A673 (cell line): ENCODE measurements at regions not wholly inside any gene's neighbourhood (a gene's known extent, or its start where the extent isn't known, plus 50 kb on each side); places are given as distances from the start of the nearest gene placed in this dataset.
"Not testable (repeated sequence)": the region's sequence is repeated elsewhere in the genome, so short reads cannot be mapped to it uniquely, and the experiment has no call there.

Source experiments
- BruUV-seq: library from RNA; stranded (reverse); fragments of 400-500 nt; replicated peaks from 2 replicates; lab custom pipeline; 2021; lab: Mats Ljungman, UMichigan
- CTCF ChIA-PET: fragments of 300-600 bp; sonication (Branson Sonifier 250); formaldehyde crosslinking; loops from one replicate; lab custom pipeline; 2022; ENCODE audit warnings: antibody characterized with exemption; lab: Charles Lee
- POLR2A ChIA-PET: fragments of 300-600 bp; sonication (Branson Sonifier 250); formaldehyde crosslinking; loops from one replicate; lab custom pipeline; 2022; ENCODE audit warnings: antibody characterized with exemption; ENCODE audit not compliant: low non-redundant PET; lab: Charles Lee
- DNase-seq: peaks from one replicate; pipeline ENCODE4 v3.0.0-alpha.2; 2015; ENCODE audit warnings: low spot score
- H3K27ac ChIP-seq: fragments of 200-600 bp; sonication (generic); 2 replicates; pipeline ENCODE4 v1.5.1; 2016; ENCODE audit warnings: mixed run types, low read depth, mild to moderate bottlenecking, mixed read lengths, antibody characterized with exemption, low read length; ENCODE audit not compliant: poor library complexity, severe bottlenecking
- H3K27me3 ChIP-seq: fragments of 200-600 bp; sonication (generic); replicated peaks from 2 replicates; pipeline ENCODE4 v1.6.1; 2017; ENCODE audit warnings: mixed run types, low read depth, mild to moderate bottlenecking, mixed read lengths, antibody characterized with exemption, low read length; ENCODE audit not compliant: insufficient read depth, poor library complexity
- H3K36me3 ChIP-seq: fragments of 200-600 bp; sonication (generic); 2 replicates; pipeline ENCODE4 v1.6.1; 2016; ENCODE audit warnings: mixed run types, mild to moderate bottlenecking, mixed read lengths, antibody characterized with exemption, low read length; ENCODE audit not compliant: insufficient read depth, poor library complexity, severe bottlenecking
- H3K4me1 ChIP-seq: fragments of 200-600 bp; sonication (generic); 2 replicates; pipeline ENCODE4 v1.6.1; 2017; ENCODE audit warnings: mixed run types, mild to moderate bottlenecking, mixed read lengths, antibody characterized with exemption, low read length; ENCODE audit not compliant: insufficient read depth, poor library complexity, severe bottlenecking
- H3K4me3 ChIP-seq: fragments of 200-600 bp; sonication (generic); 2 replicates; pipeline ENCODE4 v1.5.1; 2016; ENCODE audit warnings: low read depth, mixed run types, mild to moderate bottlenecking, mixed read lengths, low read length; ENCODE audit not compliant: poor library complexity, severe bottlenecking
- H3K9me3 ChIP-seq: fragments of 200-600 bp; sonication (generic); 2 replicates; pipeline ENCODE4 v1.6.1; 2016; ENCODE audit warnings: mixed run types, low read depth, mild to moderate bottlenecking, mixed read lengths, antibody characterized with exemption, low read length; ENCODE audit not compliant: poor library complexity, severe bottlenecking
- EZH2 ChIP-seq: fragments of 200-600 bp; sonication (generic); IDR thresholded peaks from 2 replicates; pipeline ENCODE4 v1.6.1; 2017; ENCODE audit warnings: borderline replicate concordance, low read depth, mild to moderate bottlenecking, mixed read lengths, antibody characterized with exemption, low read length; ENCODE audit not compliant: poor library complexity, severe bottlenecking
- intact Hi-C: fragments of 100-400 bp; cut with micrococcal nuclease; formaldehyde crosslinking; loops from one replicate; pipeline ENCODE4 v1.10.0; 2022; ENCODE audit not compliant: unreplicated experiment
- TF ChIP-seq, protein P1 (sequence below): fragments of 300-800, 200-600 bp; sonication (generic); conservative IDR thresholded peaks from 2 replicates; pipeline ENCODE4 v1.5.1; 2017; ENCODE audit warnings: low read depth, mild to moderate bottlenecking, antibody characterized with exemption, low read length, moderate library complexity, mixed read lengths

DNA sequence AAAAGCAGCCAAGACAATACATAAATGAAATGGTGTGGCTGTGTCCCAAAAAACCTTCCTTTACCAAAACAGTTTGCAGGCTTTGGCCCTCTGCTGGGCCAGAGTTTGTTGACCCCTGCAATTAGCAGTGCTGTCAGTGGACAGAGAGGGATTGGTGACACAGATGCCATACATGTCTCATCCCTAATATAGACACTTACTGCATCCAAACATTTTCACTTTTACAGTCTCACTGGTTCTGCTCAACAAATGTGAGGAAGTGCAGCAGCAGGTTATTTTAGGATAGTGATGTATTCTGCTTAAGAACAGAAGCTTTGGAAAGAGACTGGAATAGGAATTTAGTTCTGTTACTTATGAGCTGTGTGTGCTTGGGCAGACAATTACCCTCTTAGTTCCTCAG lies 462.8 kb upstream of the LRRC7 start:
- intact Hi-C loops: no loop called here
- CTCF ChIA-PET: no interaction called here
- Histone ChIP-seq H3K9me3 (no peaks in the 10 kb centered on the region), H3K4me3 (no peak overlapping the region), H3K4me1 (no peaks in the 10 kb centered on the region), H3K27ac (no peak overlapping the region), H3K36me3 (no peaks in the 10 kb centered on the region), H3K27me3 (no peaks in the 10 kb centered on the region)
- no TSS peak for BruUV-seq
- no peak for DNase-seq
- POLR2A ChIA-PET: no interaction called here
- TF ChIP-seq, protein P1, sequence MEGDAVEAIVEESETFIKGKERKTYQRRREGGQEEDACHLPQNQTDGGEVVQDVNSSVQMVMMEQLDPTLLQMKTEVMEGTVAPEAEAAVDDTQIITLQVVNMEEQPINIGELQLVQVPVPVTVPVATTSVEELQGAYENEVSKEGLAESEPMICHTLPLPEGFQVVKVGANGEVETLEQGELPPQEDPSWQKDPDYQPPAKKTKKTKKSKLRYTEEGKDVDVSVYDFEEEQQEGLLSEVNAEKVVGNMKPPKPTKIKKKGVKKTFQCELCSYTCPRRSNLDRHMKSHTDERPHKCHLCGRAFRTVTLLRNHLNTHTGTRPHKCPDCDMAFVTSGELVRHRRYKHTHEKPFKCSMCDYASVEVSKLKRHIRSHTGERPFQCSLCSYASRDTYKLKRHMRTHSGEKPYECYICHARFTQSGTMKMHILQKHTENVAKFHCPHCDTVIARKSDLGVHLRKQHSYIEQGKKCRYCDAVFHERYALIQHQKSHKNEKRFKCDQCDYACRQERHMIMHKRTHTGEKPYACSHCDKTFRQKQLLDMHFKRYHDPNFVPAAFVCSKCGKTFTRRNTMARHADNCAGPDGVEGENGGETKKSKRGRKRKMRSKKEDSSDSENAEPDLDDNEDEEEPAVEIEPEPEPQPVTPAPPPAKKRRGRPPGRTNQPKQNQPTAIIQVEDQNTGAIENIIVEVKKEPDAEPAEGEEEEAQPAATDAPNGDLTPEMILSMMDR: no peak
- TF ChIP-seq EZH2: no peak

DNA sequence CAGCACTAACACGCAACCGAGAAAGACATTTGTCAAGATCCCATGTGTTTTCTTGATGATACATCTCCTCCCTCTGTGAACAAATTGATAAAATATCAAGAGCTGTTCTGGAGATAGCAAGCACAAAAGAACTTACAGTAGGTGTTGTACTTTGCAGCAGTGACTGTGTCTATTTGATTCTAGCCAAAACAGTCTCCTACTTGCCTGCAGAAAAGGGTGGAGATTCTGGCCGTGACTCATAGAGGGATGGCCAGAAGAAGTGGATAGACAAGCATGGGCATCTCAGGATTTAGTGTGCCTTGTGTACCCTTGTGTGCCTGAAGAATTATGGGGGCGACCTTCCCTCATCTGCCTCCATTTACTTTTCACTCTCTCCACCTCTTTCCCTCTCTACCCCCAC lies 458.4 kb upstream of the LRRC7 start:
- no TSS peak for BruUV-seq
- Histone ChIP-seq H3K4me1 (no peaks in the 10 kb centered on the region), H3K27ac (no peak overlapping the region), H3K4me3 (no peak overlapping the region), H3K9me3 (no peaks in the 10 kb centered on the region), H3K27me3 (no peaks in the 10 kb centered on the region), H3K36me3 (no peaks in the 10 kb centered on the region)
- intact Hi-C loops: no loop called here
- DNase-seq: no peak
- TF ChIP-seq, protein P1: no peak
- TF ChIP-seq EZH2: no peak
- CTCF ChIA-PET: no interaction called here
- POLR2A ChIA-PET: no interaction called here

DNA sequence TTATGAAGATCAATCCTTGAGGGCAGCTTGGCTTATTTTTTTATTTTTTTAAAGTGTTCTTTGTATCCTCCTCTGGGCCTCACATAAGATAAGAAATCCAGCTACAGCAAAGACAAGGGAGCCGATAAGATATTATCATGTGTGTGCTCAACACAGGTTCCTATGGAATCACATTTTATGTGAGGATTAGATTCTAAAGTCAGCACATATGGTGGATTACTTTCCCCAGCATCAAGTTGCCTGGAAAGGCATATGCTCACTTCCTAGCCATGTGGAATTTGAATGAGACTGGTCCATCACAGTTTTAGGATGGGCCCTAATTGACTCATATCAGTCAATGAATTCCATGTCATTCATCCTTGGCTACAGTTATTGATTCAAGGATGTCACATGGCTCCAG lies 456.9 kb upstream of the LRRC7 start:
- CTCF ChIA-PET: no interaction called here
- DNase-seq: no peak
- intact Hi-C loops: no loop called here
- no TSS peak for BruUV-seq
- Histone ChIP-seq H3K9me3 (no peaks in the 10 kb centered on the region), H3K27ac (no peak overlapping the region), H3K4me3 (no peak overlapping the region), H3K4me1 (no peaks in the 10 kb centered on the region), H3K36me3 (no peaks in the 10 kb centered on the region), H3K27me3 (no peaks in the 10 kb centered on the region)
- TF ChIP-seq, protein P1: no peak
- POLR2A ChIA-PET: no interaction called here

DNA sequence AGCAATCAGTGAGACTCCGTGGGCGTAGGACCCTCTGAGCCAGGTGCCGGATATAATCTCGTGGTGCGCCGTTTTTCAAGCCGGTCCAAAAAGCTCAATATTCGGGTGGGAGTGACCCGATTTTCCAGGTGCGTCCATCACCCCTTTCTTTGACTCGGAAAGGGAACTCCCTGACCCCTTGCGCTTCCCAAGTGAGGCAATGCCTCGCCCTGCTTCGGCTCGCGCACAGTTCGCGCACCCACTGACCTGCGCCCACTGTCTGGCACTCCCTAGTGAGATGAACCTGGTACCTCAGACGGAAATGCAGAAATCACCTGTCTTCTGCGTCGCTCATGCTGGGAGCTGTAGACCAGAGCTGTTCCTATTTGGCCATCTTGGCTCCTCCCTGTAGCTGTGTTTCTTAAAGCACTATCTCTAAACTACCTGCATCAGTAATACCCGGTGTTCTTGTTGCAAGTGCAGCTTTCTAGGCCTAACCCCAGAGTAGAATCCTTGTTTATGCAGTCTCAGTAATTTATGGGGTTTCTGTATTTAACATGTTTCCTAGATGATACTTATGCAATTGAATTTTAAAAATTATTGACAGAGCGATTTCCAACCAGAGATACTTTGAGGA lies 447.5 kb upstream of the LRRC7 start:
- H3K4me1 ChIP-seq, H3K27ac ChIP-seq, H3K9me3 ChIP-seq, H3K36me3 ChIP-seq, POLR2A ChIA-PET, CTCF ChIA-PET, H3K4me3 ChIP-seq, DNase-seq, BruUV-seq, H3K27me3 ChIP-seq, intact Hi-C loops: not testable (repeated sequence)
